GM18519 (cell line): ENCODE measurements at regions not wholly inside any gene's neighbourhood (a gene's known extent, or its start where the extent isn't known, plus 50 kb on each side); places are given as distances from the start of the nearest gene placed in this dataset.

Experiments used
- ATAC-seq: cut with Tn5 transposase; IDR thresholded peaks from one replicate; pipeline ENCODE4 v1.9.1; 2021; ENCODE audit warnings: mild to moderate bottlenecking, moderate library complexity; ENCODE audit not compliant: unreplicated experiment, low FRiP score

DNA sequence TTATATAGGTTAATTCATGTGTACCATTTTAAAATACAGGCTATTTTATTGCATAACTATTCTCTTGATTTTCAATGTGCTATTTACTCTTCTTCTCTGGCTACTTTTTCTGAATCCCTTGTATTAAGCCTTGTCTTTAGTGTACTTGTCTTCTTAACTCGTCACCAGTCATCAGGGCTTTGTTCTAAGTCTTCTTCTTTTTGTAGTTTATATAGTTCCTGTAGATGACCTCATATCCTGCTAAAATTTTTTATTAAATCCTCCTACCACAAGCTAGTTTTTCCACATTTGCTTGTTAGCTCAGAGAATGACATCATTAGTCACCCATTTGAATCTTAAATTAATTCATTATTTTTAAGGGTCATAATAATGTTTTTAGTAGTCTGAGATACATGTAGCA lies 1281.9 kb downstream of the KCNT2 start:
- no peak for ATAC-seq

DNA sequence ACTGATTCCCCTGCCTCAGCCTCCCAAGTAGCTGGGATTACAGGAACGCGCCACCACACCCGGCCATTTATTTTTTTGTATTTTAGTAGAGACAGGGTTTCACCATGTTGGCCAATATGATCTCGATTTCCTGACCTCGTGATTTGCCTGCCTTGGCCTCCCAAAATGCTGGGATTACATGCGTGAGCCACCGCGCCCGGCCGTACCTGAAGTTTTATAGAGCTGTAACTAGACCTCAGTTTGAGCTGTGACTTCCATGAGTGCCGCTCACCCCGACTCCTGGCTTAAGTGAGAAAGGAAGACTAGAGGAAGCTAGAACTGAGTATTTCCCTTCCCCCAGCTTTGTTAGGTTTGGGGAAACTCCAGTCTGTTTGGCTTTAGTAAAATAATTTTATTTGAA lies 1283.1 kb downstream of the KCNT2 start:
- no peak for ATAC-seq

DNA sequence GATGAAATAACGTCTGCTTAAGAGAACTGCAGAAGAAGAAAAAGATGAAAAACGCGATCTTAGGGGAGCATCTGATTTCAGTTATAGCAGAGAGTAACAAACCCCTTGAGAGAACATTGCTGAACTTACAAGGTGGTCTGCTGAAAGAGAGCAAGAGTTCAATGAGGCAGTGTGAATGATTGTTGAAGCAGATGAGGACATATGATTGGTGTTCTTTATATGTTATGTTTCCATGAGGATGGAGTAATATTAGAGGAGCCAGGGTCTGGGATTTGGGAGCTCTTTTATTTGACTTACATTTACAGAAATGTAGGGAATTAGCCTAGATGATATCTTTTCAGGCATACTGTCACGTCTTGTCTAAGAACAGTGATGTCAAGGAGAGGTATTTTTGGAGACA lies 1302.0 kb downstream of the KCNT2 start:
- ATAC-seq, result no peak

DNA sequence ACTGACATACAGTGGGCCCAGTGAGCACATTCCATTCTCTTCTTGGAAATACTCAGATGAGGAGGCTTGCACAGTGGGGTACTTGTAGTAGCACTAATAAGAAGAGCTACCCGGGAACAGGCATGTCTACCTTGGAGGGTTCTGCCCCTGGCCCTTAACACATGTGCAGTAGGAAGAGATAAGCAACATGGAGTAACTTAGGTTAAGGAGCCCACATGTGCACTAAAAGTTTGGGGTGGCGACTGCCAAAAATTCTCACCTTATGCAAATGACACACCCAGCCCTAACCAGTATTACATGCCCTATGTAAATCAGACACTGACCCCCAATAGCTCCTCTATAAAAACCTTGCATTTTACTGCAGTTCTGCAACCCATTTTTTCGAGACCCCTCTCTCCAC lies 1313.3 kb downstream of the KCNT2 start:
- ATAC-seq, result no peak

GRCh38 chr1:195278644-195279043 lies 1329.6 kb downstream of the KCNT2 start:
- no peak for ATAC-seq

- no peak for ATAC-seq
Measured at GRCh38 chr1:195275710-195276109, 1332.5 kb downstream of the KCNT2 start.

DNA sequence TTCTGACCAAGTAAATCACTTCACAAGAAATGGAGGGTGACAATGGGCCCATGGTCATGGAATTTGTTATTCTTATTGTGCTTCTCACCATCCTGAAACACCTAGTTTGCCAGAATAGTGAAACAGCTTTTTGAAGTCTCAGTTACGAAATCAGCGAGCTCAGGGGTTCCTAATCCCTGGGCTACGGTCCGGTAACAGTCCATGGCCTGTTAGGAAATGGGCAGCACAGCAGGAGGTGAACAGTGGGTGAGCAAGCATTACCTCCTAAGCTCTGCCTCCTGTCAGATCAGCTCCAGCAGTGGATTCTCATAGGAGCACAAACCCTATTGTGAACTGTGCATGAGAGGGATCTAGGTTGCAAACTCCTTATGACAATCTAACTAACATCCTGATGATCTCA lies 1356.3 kb downstream of the KCNT2 start:
- no peak for ATAC-seq

DNA sequence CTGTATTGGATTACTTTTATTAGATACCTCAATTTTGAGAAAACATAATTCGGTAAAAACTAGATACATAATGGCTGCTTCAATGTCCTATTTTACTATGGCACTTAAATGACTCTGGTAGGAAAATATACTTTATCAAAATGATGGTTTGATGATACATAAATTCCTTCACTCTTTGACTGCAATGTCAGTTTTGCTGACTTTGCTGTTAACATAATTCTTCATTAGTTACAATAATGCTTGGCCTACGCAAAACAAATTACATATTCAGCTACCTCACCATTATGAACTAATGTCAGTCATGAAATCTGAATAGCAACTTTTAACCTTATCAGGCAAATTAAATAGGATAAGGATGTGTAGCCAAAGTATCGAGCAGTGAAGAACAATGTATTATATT lies 1364.7 kb downstream of the KCNT2 start:
- ATAC-seq, result no peak

GRCh38 chr1:195241066-195241465 lies 1367.2 kb downstream of the KCNT2 start:
- no peak for ATAC-seq

GRCh38 chr1:195238313-195238712 lies 1369.9 kb downstream of the KCNT2 start:
- ATAC-seq, result no peak

DNA sequence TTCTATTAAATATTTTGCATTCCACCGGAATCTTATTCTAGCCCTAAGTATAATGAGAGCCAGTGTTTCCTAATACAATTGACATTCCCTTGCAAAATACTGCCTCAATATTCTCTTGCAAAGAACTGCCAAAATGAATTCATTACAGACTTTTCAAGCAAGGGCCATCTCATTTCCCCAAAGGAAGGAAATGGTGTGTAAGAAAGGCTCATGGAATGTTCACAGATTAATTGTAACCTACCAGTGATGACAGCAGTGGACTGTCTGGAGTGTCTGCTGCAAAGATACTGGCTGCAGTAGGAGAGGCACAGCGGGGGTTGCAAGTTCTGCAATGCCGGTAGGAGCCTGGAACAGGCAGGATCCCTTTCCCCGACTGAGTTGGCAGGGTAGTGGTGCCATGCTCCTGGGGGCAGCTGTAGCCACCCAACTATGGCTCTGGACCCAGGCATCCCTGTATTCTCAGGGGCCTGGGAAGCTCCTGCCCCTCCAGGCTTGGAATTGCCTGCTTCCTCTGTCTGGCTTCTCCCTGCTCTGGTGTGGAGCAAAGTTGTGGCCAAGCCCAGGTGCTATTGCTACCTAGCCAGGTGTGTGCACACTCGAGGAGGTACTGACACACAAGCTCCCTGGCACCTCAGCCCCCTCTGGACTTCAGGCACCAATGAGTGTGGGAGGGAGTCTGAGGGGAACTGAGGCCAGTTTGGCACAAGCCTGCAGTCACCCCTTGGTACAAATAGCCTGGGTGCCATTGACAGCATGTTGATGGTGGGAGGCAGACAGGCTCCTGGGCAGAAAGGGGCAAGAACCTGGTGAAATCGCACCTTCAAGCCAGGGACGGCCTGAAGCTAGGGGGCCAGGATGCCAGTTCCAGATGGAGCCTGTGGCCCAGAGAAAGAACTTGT lies 1371.0 kb downstream of the KCNT2 start:
- ATAC-seq, result no peak

- ATAC-seq, result no peak
Measured at GRCh38 chr1:195218428-195219212, 1389.6 kb downstream of the KCNT2 start.

- no peak for ATAC-seq
Measured at GRCh38 chr1:195202241-195202640, 1406.0 kb downstream of the KCNT2 start.

DNA sequence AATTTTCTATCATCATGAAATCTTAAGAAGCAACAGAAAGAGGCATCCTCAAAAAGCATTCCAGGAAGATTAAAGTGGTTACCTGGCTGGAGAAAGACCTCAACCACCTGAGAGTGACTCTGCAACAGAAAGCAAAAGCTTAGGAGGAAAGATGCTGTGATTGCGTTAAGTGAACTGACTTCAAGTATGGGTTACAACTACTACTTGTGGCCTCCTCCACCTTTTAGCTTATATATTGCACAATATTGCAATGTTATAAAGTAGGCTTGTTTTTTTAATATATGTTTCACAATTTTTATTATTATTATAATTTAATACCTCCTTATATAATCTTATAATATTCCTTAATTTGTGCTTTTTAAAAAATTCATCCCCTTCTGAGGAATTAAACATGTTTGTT lies 1407.5 kb downstream of the KCNT2 start:
- ATAC-seq, result no peak

GRCh38 chr1:195197116-195197515 lies 1411.1 kb downstream of the KCNT2 start:
- ATAC-seq, result no peak

GRCh38 chr1:195195423-195196057 lies 1412.7 kb downstream of the KCNT2 start:
- peak; percentile 99 for ATAC-seq

DNA sequence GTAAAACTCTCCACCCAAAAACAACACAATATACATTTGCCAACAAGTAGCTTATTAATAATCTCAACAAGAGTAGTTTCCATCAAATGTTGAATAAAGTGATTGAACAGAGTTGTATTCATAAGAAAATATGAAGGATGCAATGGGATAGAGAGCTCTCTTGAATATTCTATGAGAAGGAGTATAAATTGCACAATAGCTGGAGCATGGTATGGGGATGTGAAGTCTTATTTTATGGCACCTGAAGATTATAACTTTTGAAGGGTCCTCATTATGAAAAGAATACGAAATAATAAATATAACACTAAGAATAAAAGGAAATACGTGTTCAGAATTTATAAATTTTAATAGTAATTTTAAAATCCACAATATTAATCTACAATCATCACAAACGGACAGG lies 1415.1 kb downstream of the KCNT2 start:
- no peak for ATAC-seq

GRCh38 chr1:195188821-195189220 lies 1419.4 kb downstream of the KCNT2 start:
- no peak for ATAC-seq

GRCh38 chr1:195186544-195186943 lies 1421.7 kb downstream of the KCNT2 start:
- no peak for ATAC-seq

GRCh38 chr1:195185736-195186135 lies 1422.5 kb downstream of the KCNT2 start:
- no peak for ATAC-seq

DNA sequence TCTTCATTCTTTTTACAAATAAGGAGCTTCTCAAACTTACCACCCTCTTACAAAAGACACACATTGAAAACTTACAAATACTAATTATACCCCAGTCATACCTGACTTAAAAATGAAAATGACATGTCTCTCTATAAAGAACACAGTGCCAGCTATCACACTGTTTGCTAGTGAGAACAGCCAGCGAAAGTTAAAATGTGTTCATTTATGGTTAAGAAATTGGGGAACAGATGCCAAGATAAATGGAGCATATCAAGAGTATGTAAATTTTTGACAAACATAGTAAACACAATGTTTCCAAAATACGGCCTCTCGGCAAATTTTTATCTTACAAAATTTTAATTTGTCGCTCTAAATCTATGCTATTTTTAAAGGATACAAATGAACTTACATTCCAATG lies 1422.9 kb downstream of the KCNT2 start:
- no peak for ATAC-seq
